Stomach (tissue), 4 donors: ENCODE measurements at regions not wholly inside any gene's neighbourhood (a gene's known extent, or its start where the extent isn't known, plus 50 kb on each side); places are given as distances from the start of the nearest gene placed in this dataset.

Experiments
- EP300 ChIP-seq: sonication (generic); formaldehyde crosslinking; IDR thresholded peaks from one replicate; pipeline ENCODE4 v1.6.1; 2017; ENCODE audit warnings: antibody characterized with exemption
- POLR2A ChIP-seq, 4 donors: fragments of 450-650 bp; IDR thresholded peaks; one replicate each; pipeline ENCODE4 v1.6.1; 2016; ENCODE audit warnings: antibody characterized with exemption in 4 of 4, control low read depth in 2 of 4, mild to moderate bottlenecking in 1 of 4, moderate library complexity in 1 of 4
- TF ChIP-seq, protein P1 (sequence below), 7 experiments: fragments of 450-650 bp in 4 of 7; fragments of 200-600 bp in 3 of 7; sonication (generic) in 3 of 7; IDR thresholded peaks; one replicate each; pipeline ENCODE4 v1.5.1; 2016 to 2019; ENCODE audit warnings: antibody characterized with exemption in 7 of 7, control low read depth in 2 of 7, mild to moderate bottlenecking in 1 of 7

DNA sequence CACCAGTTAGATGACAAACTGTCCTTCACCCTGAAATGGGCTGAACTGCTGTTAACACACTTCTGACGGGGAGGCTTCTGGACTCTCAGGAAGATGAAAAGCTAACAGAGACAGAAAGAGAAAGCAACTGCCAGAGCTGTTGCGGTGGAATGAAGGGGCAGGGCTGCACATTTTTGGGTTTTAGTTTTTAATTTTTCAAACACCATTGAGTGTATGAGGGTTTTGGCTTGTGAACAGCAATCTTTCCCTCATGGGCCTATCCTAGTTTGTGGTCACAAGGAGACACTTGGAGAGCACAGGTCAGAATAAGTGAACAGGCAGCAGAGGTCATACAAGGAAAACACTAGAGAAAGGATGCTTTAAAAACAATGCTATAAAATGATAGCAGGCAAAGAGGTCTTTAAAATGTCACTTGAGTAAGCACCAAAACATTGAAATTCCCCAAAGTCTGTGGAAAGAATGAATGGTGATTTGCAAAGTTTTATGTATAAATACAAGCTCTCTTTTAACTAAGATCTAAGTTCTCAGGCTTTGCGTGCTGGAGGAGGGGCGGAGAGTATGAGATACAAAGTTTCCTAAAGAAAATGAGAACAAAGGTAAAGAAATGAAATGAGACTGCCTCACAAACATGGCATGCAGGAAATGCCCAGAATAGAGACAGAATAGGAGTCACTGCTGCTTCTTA, 101.4 kb upstream of the GLI3 start:
- TF ChIP-seq POLR2A (IDR thresholded peaks at IDR 0.05) (no peak), EP300 (no peak)
- TF ChIP-seq, protein P1, sequence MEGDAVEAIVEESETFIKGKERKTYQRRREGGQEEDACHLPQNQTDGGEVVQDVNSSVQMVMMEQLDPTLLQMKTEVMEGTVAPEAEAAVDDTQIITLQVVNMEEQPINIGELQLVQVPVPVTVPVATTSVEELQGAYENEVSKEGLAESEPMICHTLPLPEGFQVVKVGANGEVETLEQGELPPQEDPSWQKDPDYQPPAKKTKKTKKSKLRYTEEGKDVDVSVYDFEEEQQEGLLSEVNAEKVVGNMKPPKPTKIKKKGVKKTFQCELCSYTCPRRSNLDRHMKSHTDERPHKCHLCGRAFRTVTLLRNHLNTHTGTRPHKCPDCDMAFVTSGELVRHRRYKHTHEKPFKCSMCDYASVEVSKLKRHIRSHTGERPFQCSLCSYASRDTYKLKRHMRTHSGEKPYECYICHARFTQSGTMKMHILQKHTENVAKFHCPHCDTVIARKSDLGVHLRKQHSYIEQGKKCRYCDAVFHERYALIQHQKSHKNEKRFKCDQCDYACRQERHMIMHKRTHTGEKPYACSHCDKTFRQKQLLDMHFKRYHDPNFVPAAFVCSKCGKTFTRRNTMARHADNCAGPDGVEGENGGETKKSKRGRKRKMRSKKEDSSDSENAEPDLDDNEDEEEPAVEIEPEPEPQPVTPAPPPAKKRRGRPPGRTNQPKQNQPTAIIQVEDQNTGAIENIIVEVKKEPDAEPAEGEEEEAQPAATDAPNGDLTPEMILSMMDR (IDR thresholded peaks at IDR 0.05), result no peak
